GM12892 (cell line): ENCODE measurements at regions not wholly inside any gene's neighbourhood (a gene's known extent, or its start where the extent isn't known, plus 50 kb on each side); places are given as distances from the start of the nearest gene placed in this dataset.

Source experiments
- POLR2A ChIP-seq: IDR thresholded peaks from 2 replicates; pipeline ENCODE4 v1.6.1; 2011; ENCODE audit warnings: low read depth, low read length, control low read depth
- POLR2AphosphoS5 ChIP-seq: IDR thresholded peaks from 2 replicates; pipeline ENCODE4 v1.6.1; 2011; ENCODE audit warnings: low read depth, low read length, control low read depth
- TAF1 ChIP-seq: IDR thresholded peaks from 2 replicates; pipeline ENCODE4 v1.6.1; 2011; ENCODE audit warnings: low read depth, mild to moderate bottlenecking, control low read depth, low read length, borderline replicate concordance

GRCh38 chrX:19272452-19272851 is 71.3 kb upstream of the PDHA1 start:
- TF ChIP-seq POLR2AphosphoS5 (no peak), POLR2A (no peak), TAF1 (no peak)
